ENCODE measurements at regions not wholly inside any gene's neighbourhood (a gene's known extent, or its start where the extent isn't known, plus 50 kb on each side); places are given as distances from the start of the nearest gene placed in this dataset.

DNA sequence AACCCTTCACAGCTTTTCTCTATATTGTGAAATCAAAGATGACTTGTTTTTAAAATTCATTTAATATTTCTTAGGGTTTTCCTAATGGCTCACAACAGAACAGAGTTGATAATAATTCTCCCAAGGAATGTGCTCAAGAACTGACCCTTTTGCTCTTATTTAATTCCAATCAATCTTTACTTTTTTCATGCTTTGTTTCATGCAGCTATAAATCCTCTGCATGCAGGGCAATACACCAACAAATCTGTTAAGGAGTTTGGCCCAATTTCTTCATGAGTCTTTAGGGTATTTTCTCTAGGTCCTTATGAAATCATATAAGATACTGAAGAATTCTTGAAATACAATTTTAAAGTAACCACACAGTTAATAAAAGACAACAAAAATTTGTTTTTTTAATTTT lies 264.2 kb downstream of the SLC6A15 start:
- ChIA-PET CTCF (ENCODE audit: partially characterized antibody) (interaction anchor here (0.6 kb wide), 1 partner anchor 158 kb away, joined by 3 read pairs; no protein-coding TSS in a partner anchor), POLR2A (ENCODE audit: partially characterized antibody) (no interaction called here)
- no peak overlapping the region for H4K91ac ChIP-seq (replicated peaks; ENCODE audit: insufficient read length, low read length)

More for the DNA sequence above, 264.2 kb downstream of the SLC6A15 start:
- Histone ChIP-seq H3K4me1 (replicated peaks in 1 of 4; ENCODE audit: control insufficient read depth in 3 of 4, insufficient read depth in 4 of 4, low read length in 3 of 4) (no peaks in the 10 kb centered on the region), H3K27me3 (replicated peaks in 1 of 4; ENCODE audit: control insufficient read depth in 3 of 4, extremely low read depth in 1 of 4, insufficient read depth in 3 of 4, low read length in 3 of 4) (no peaks in the 10 kb centered on the region), H3K4ac (replicated peaks; ENCODE audit: insufficient read length, low read depth, low read length) (no peak overlapping the region), H3K18ac (ENCODE audit: extremely low read depth, low read length) (no peak overlapping the region), H3K23me2 (ENCODE audit: low read depth, low read length) (no peaks in the 10 kb centered on the region), H3K4me2 (ENCODE audit: insufficient read depth in 1 of 2, low read depth in 2 of 2, low read length in 2 of 2) (no peak overlapping the region), H3K4me3 (ENCODE audit: extremely low read depth in 1 of 4, insufficient read depth in 2 of 4, low read depth in 3 of 4, low read length in 4 of 4) (no peak overlapping the region), H3K9me3 (ENCODE audit: insufficient read depth in 2 of 2, low read depth in 1 of 2, low read length in 1 of 2) (no peaks in the 10 kb centered on the region), H3K23ac (ENCODE audit: insufficient read length) (no peak overlapping the region), H3K14ac (ENCODE audit: insufficient read length) (no peak overlapping the region), H2BK15ac (ENCODE audit: low read length) (no peak overlapping the region), H3K27ac (ENCODE audit: low read depth, low read length) (no peak overlapping the region), H2BK5ac (ENCODE audit: low read depth, low read length) (no peak overlapping the region), H4K8ac (ENCODE audit: extremely low read depth, insufficient read depth, low read length) (no peak overlapping the region), H2BK120ac (replicated peaks; ENCODE audit: low read depth, low read length) (no peak overlapping the region), H4K5ac (ENCODE audit: insufficient read length, low read depth, low read length) (no peak overlapping the region), H2AK5ac (ENCODE audit: low read depth, low read length) (no peak overlapping the region), H3K79me1 (ENCODE audit: low read depth, low read length) (no peaks in the 10 kb centered on the region), H3K56ac (replicated peaks; ENCODE audit: insufficient read length, low read depth, low read length) (no peak overlapping the region), H2BK12ac (ENCODE audit: low read depth, low read length) (no peak overlapping the region), H3K36me3 (ENCODE audit: control insufficient read depth in 2 of 4, insufficient read depth in 4 of 4, low read length in 3 of 4) (no peaks in the 10 kb centered on the region), H3K9ac (replicated peaks in 1 of 4; ENCODE audit: extremely low read depth in 1 of 4, low read depth in 3 of 4, low read length in 3 of 4) (no peak overlapping the region), H2BK20ac (ENCODE audit: low read length) (no peak overlapping the region), H2AFZ (ENCODE audit: low read length) (no peak overlapping the region), H4K20me1 (replicated peaks in 1 of 2; ENCODE audit: control insufficient read depth in 1 of 2, insufficient read depth in 2 of 2, low read length in 2 of 2) (no peaks in the 10 kb centered on the region), H3K79me2 (ENCODE audit: control insufficient read depth in 1 of 2, insufficient read depth in 2 of 2, low read length in 2 of 2) (no peaks in the 10 kb centered on the region)
- DNase-seq (ENCODE audit: low read depth in 1 of 2, low spot score in 2 of 2) (no peak), FAIRE-seq (no peak)
- TF ChIP-seq FOSL1 (IDR thresholded peaks at IDR 0.05; ENCODE audit: insufficient read depth, low read depth, low read length) (no peak), EZH2 (IDR thresholded peaks at IDR 0.05; ENCODE audit: low read depth, low read length, severe bottlenecking) (no peak), MAFK (IDR thresholded peaks at IDR 0.05; ENCODE audit: low read depth, low read length) (no peak), CBX8 (IDR thresholded peaks at IDR 0.05; ENCODE audit: borderline replicate concordance, low read depth, low read length) (no peak)

Data from H1 (cell line).